GM19193 (cell line): ENCODE measurements at regions not wholly inside any gene's neighbourhood (a gene's known extent, or its start where the extent isn't known, plus 50 kb on each side); places are given as distances from the start of the nearest gene placed in this dataset.

Experiments
- POLR2A ChIP-seq: IDR thresholded peaks from 4 replicates; pipeline ENCODE4 v1.6.1; 2011; ENCODE audit not compliant: insufficient read depth, insufficient read length; ENCODE audit errors: extremely low read depth

GRCh38 chr15:70379134-70379533, 281.4 kb upstream of the TLE3 start:
- no peak for TF ChIP-seq POLR2A

- TF ChIP-seq POLR2A: no peak
Measured at GRCh38 chr15:70378126-70379031, 280.7 kb upstream of the TLE3 start.

GRCh38 chr15:70376929-70377691, 279.4 kb upstream of the TLE3 start:
- TF ChIP-seq POLR2A: no peak

GRCh38 chr15:70376031-70376928, 278.6 kb upstream of the TLE3 start:
- TF ChIP-seq POLR2A: no peak

- TF ChIP-seq POLR2A: no peak
Measured at GRCh38 chr15:70375586-70375985, 277.9 kb upstream of the TLE3 start.

GRCh38 chr15:70375006-70375431, 277.3 kb upstream of the TLE3 start:
- no peak for TF ChIP-seq POLR2A

- no peak for TF ChIP-seq POLR2A
Measured at GRCh38 chr15:70374096-70374495, 276.4 kb upstream of the TLE3 start.

- no peak for TF ChIP-seq POLR2A
Measured at GRCh38 chr15:70362886-70363285, 265.2 kb upstream of the TLE3 start.

GRCh38 chr15:70362350-70362749, 264.6 kb upstream of the TLE3 start:
- no peak for TF ChIP-seq POLR2A

- no peak for TF ChIP-seq POLR2A
Measured at GRCh38 chr15:70361891-70362290, 264.2 kb upstream of the TLE3 start.

GRCh38 chr15:70361106-70361505, 263.4 kb upstream of the TLE3 start:
- no peak for TF ChIP-seq POLR2A

GRCh38 chr15:70358871-70359647, 261.3 kb upstream of the TLE3 start:
- TF ChIP-seq POLR2A: no peak

GRCh38 chr15:70358011-70358819, 260.5 kb upstream of the TLE3 start:
- no peak for TF ChIP-seq POLR2A
